ENCODE measurements at regions not wholly inside any gene's neighbourhood (a gene's known extent, or its start where the extent isn't known, plus 50 kb on each side); places are given as distances from the start of the nearest gene placed in this dataset.

GRCh38 chr3:62956411-62956810, 81.2 kb upstream of the CADPS start:
- peaks cover 2% of the 10 kb centered on the region for H3K4me1 Mint-ChIP-seq (ENCODE audit: low read depth)
- peaks cover 9% of the 10 kb centered on the region for H3K9me3 Mint-ChIP-seq (ENCODE audit: low read depth)
- H3K27me3 Mint-ChIP-seq, result no peaks in the 10 kb centered on the region
- TF ChIP-seq CTCF (IDR thresholded peaks at IDR 0.05; ENCODE audit: unreplicated experiment), result no peak
- no peak for DNase-seq (ENCODE audit: low spot score, unreplicated experiment)
- no peak overlapping the region for H3K4me3 Mint-ChIP-seq (ENCODE audit: low read depth)
- no peaks in the 10 kb centered on the region for H3K36me3 Mint-ChIP-seq (ENCODE audit: insufficient read depth)
- no peak overlapping the region for H3K27ac Mint-ChIP-seq

- no peaks in the 10 kb centered on the region for H3K36me3 Mint-ChIP-seq (ENCODE audit: insufficient read depth)
- H3K4me3 Mint-ChIP-seq (ENCODE audit: low read depth), result no peak overlapping the region
These were observed 86.8 kb upstream of the CADPS start for GRCh38 chr3:62961874-62962556.

GRCh38 chr3:62962714-62963113, 87.5 kb upstream of the CADPS start:
- TF ChIP-seq CTCF (IDR thresholded peaks at IDR 0.05; ENCODE audit: unreplicated experiment), result no peak
- Mint-ChIP-seq H3K9me3 (ENCODE audit: low read depth) (peaks cover 9% of the 10 kb centered on the region), H3K4me3 (ENCODE audit: low read depth) (no peak overlapping the region), H3K27ac (no peak overlapping the region), H3K27me3 (no peaks in the 10 kb centered on the region), H3K36me3 (ENCODE audit: insufficient read depth) (no peaks in the 10 kb centered on the region), H3K4me1 (ENCODE audit: low read depth) (peaks cover 8% of the 10 kb centered on the region)
- DNase-seq (ENCODE audit: low spot score, unreplicated experiment), result no peak

More at GRCh38 chr3:62961874-62962556, 86.8 kb upstream of the CADPS start:
- H3K9me3 Mint-ChIP-seq (ENCODE audit: low read depth), result peaks cover 9% of the 10 kb centered on the region
- no peaks in the 10 kb centered on the region for H3K27me3 Mint-ChIP-seq
- H3K4me1 Mint-ChIP-seq (ENCODE audit: low read depth), result peaks cover 7% of the 10 kb centered on the region
- H3K27ac Mint-ChIP-seq, result no peak overlapping the region
- DNase-seq (ENCODE audit: low spot score, unreplicated experiment), result no peak
- TF ChIP-seq CTCF (IDR thresholded peaks at IDR 0.05; ENCODE audit: unreplicated experiment), result no peak

GRCh38 chr3:62965311-62965710, 90.1 kb upstream of the CADPS start:
- H3K27ac Mint-ChIP-seq, result no peak overlapping the region
- no peak overlapping the region for H3K4me3 Mint-ChIP-seq (ENCODE audit: low read depth)
- no peak for TF ChIP-seq CTCF (IDR thresholded peaks at IDR 0.05; ENCODE audit: unreplicated experiment)
- peaks cover 6% of the 10 kb centered on the region for H3K9me3 Mint-ChIP-seq (ENCODE audit: low read depth)
- H3K36me3 Mint-ChIP-seq (ENCODE audit: insufficient read depth), result no peaks in the 10 kb centered on the region
- H3K4me1 Mint-ChIP-seq (ENCODE audit: low read depth), result peaks cover 8% of the 10 kb centered on the region
- H3K27me3 Mint-ChIP-seq, result no peaks in the 10 kb centered on the region
- no peak for DNase-seq (ENCODE audit: low spot score, unreplicated experiment)

- Mint-ChIP-seq H3K36me3 (ENCODE audit: insufficient read depth) (no peaks in the 10 kb centered on the region), H3K4me1 (ENCODE audit: low read depth) (peaks cover 5% of the 10 kb centered on the region), H3K9me3 (ENCODE audit: low read depth) (peaks cover 4% of the 10 kb centered on the region), H3K27ac (no peak overlapping the region), H3K27me3 (no peaks in the 10 kb centered on the region), H3K4me3 (ENCODE audit: low read depth) (no peak overlapping the region)
- no peak for DNase-seq (ENCODE audit: low spot score, unreplicated experiment)
- no peak for TF ChIP-seq CTCF (IDR thresholded peaks at IDR 0.05; ENCODE audit: unreplicated experiment)
These were observed 92.9 kb upstream of the CADPS start for GRCh38 chr3:62968128-62968527.
